ENCODE measurements at regions not wholly inside any gene's neighbourhood (a gene's known extent, or its start where the extent isn't known, plus 50 kb on each side); places are given as distances from the start of the nearest gene placed in this dataset.

- TF ChIP-seq POLR2A (IDR thresholded peaks at IDR 0.05) (no peak), CTCF (IDR thresholded peaks at IDR 0.05) (no peak)
- 83 to 94% (median 87%) methylated on average over 3 of the region's 3 CpGs for WGBS, 4 donors
These were observed 552.5 kb downstream of the TYW1 start for GRCh38 chr7:67549126-67549525.

GRCh38 chr7:67550801-67551436 is 554.3 kb downstream of the TYW1 start:
- Histone ChIP-seq H3K9me3 (peaks cover 0 to 8% (median 0%) of the 10 kb centered on the region in 12 donors), H3K4me1 (no peaks in the 10 kb centered on the region), H3K27ac (no peak overlapping the region), H3K4me3 (no peak overlapping the region), H3K36me3 (no peaks in the 10 kb centered on the region), H3K27me3 (no peaks in the 10 kb centered on the region)
- ATAC-seq = peak in 1 of 4 donors; percentile 29
- intact Hi-C loops (cut with DNase I) = no loop called here
- WGBS, 4 donors = 72 to 82% (median 76%) methylated on average over 13 of the region's 13 CpGs
- peak in 4 of 5 donors; percentile 11 to 64 (median 38) for DNase-seq
- TF ChIP-seq CTCF (IDR thresholded peaks at IDR 0.05) (no peak), POLR2A (IDR thresholded peaks at IDR 0.05) (no peak)

More at GRCh38 chr7:67549126-67549525, 552.5 kb downstream of the TYW1 start:
- H3K27me3 ChIP-seq = no peaks in the 10 kb centered on the region
- intact Hi-C loops (cut with DNase I) = no loop called here
- ATAC-seq = no peak
- DNase-seq = no peak
- H3K36me3 ChIP-seq = no peaks in the 10 kb centered on the region
- no peaks in the 10 kb centered on the region for H3K4me1 ChIP-seq
- H3K27ac ChIP-seq = no peak overlapping the region
- H3K4me3 ChIP-seq = no peak overlapping the region
- H3K9me3 ChIP-seq = peaks cover 0 to 8% (median 0%) of the 10 kb centered on the region in 12 donors

GRCh38 chr7:67552738-67553137 is 556.1 kb downstream of the TYW1 start:
- intact Hi-C loops (cut with DNase I) = no loop called here
- peaks cover 0 to 8% (median 0%) of the 10 kb centered on the region in 12 donors for H3K9me3 ChIP-seq
- no peak for TF ChIP-seq CTCF (IDR thresholded peaks at IDR 0.05)
- no peak for TF ChIP-seq POLR2A (IDR thresholded peaks at IDR 0.05)
- 89 to 90% (median 90%) methylated on average over 5 of the region's 5 CpGs for WGBS, 4 donors
- no peak overlapping the region for H3K27ac ChIP-seq
- ATAC-seq (no peak), DNase-seq (no peak)
- no peaks in the 10 kb centered on the region for H3K4me1 ChIP-seq
- peaks cover 0 to 3% (median 0%) of the 10 kb centered on the region in 9 donors for H3K27me3 ChIP-seq
- no peak overlapping the region for H3K4me3 ChIP-seq
- no peaks in the 10 kb centered on the region for H3K36me3 ChIP-seq

- no peak overlapping the region for H3K27ac ChIP-seq
- no peak for ATAC-seq
- intact Hi-C loops (cut with DNase I) = no loop called here
These were observed 556.7 kb downstream of the TYW1 start for GRCh38 chr7:67553378-67553777.

More at GRCh38 chr7:67553378-67553777, 556.7 kb downstream of the TYW1 start:
- peaks cover 0 to 8% (median 0%) of the 10 kb centered on the region in 12 donors for H3K9me3 ChIP-seq
- 79 to 82% (median 81%) methylated on average over 5 of the region's 5 CpGs for WGBS, 4 donors
- H3K4me1 ChIP-seq = no peaks in the 10 kb centered on the region
- no peaks in the 10 kb centered on the region for H3K36me3 ChIP-seq
- no peak for TF ChIP-seq POLR2A (IDR thresholded peaks at IDR 0.05)
- no peak for TF ChIP-seq CTCF (IDR thresholded peaks at IDR 0.05)
- no peak overlapping the region for H3K4me3 ChIP-seq
- DNase-seq = no peak
- peaks cover 0 to 3% (median 0%) of the 10 kb centered on the region in 9 donors for H3K27me3 ChIP-seq
